HEK293 (cell line): ENCODE measurements at regions not wholly inside any gene's neighbourhood (a gene's known extent, or its start where the extent isn't known, plus 50 kb on each side); places are given as distances from the start of the nearest gene placed in this dataset.

Experiments used
- CTCF ChIA-PET: fragments of 350-600 bp; formaldehyde crosslinking; extraction: SDS; loops from one replicate; lab custom pipeline; 2021; ENCODE audit warnings: antibody characterized with exemption; lab: Yijun Ruan, JAX
- POLR2A ChIA-PET: fragments of 300-600 bp; formaldehyde crosslinking; extraction: SDS; loops from one replicate; lab custom pipeline; 2020; ENCODE audit warnings: antibody characterized with exemption, inconsistent platforms; lab: Yijun Ruan, JAX
- H3K27ac ChIP-seq: fragments of 200-500 bp; sonication (Bioruptor generic); 2 replicates; pipeline ENCODE4 v1.5.1; 2014; ENCODE audit warnings: low read depth, low read length, control low read depth, inconsistent platforms; ENCODE audit errors: extremely low read depth
- H3K36me3 ChIP-seq, 2 experiments: fragments of 200-500 bp in 1 of 2; sonication (Bioruptor generic) in 1 of 2; 1 replicate in 1 of 2; 2 replicates in 1 of 2; pipeline ENCODE4 v1.5.1; 2014 to 2017; ENCODE audit warnings: inconsistent platforms in 2 of 2, low read length in 2 of 2; ENCODE audit not compliant: control insufficient read depth in 2 of 2, insufficient read depth in 1 of 2
- H3K4me1 ChIP-seq: fragments of 200-500 bp; sonication (Bioruptor generic); 2 replicates; pipeline ENCODE4 v1.5.1; 2014; ENCODE audit warnings: mild to moderate bottlenecking, low read length, inconsistent platforms; ENCODE audit not compliant: control insufficient read depth, insufficient read depth
- H3K4me3 ChIP-seq: 2 replicates; pipeline ENCODE4 v1.5.1; 2011; ENCODE audit warnings: low read depth, mild to moderate bottlenecking, control low read depth, low read length, moderate library complexity
- H3K9me3 ChIP-seq: fragments of 200-500 bp; sonication (Bioruptor generic); 2 replicates; pipeline ENCODE4 v1.5.1; 2014; ENCODE audit warnings: low read depth, low read length, inconsistent platforms; ENCODE audit not compliant: control insufficient read depth, insufficient read depth
- FEZF1 ChIP-seq: fragments of 450-650 bp; formaldehyde crosslinking; IDR thresholded peaks from 2 replicates; pipeline ENCODE4 v1.5.1; 2016; ENCODE audit warnings: missing biosample characterization, missing genetic modification characterization
- GLIS1 ChIP-seq: fragments of 450-650 bp; formaldehyde crosslinking; IDR thresholded peaks from 2 replicates; pipeline ENCODE4 v1.5.1; 2016; ENCODE audit warnings: missing biosample characterization, missing genetic modification characterization
- HOXD13 ChIP-seq: sonication (generic); formaldehyde crosslinking; IDR thresholded peaks from 2 replicates; pipeline ENCODE4 v1.8.0; 2022; ENCODE audit warnings: missing genetic modification reagents, borderline replicate concordance
- IKZF3 ChIP-seq: fragments of 450-650 bp; IDR thresholded peaks from 2 replicates; pipeline ENCODE4 v1.5.0; 2018; ENCODE audit warnings: missing biosample characterization, mild to moderate bottlenecking, missing genetic modification characterization, moderate library complexity
- OSR2 ChIP-seq: fragments of 450-650 bp; formaldehyde crosslinking; IDR thresholded peaks from 2 replicates; pipeline ENCODE4 v1.5.1; 2016; ENCODE audit warnings: missing biosample characterization, missing genetic modification characterization
- REST ChIP-seq: fragments of 450-650 bp; formaldehyde crosslinking; IDR thresholded peaks from 2 replicates; pipeline ENCODE4 v1.5.1; 2016; ENCODE audit warnings: missing biosample characterization, missing genetic modification characterization
- SCRT2 ChIP-seq: fragments of 450-650 bp; formaldehyde crosslinking; IDR thresholded peaks from 2 replicates; pipeline ENCODE4 v1.5.1; 2016; ENCODE audit warnings: missing biosample characterization, missing genetic modification characterization
- SP3 ChIP-seq: fragments of 450-650 bp; formaldehyde crosslinking; IDR thresholded peaks from 2 replicates; pipeline ENCODE4 v1.5.1; 2016; ENCODE audit warnings: missing biosample characterization, missing genetic modification characterization
- TCF7L2 ChIP-seq: IDR thresholded peaks from 2 replicates; pipeline ENCODE4 v1.6.1; 2011; ENCODE audit warnings: low read depth, mild to moderate bottlenecking, inconsistent platforms, low read length, moderate library complexity, borderline replicate concordance
- ZBTB20 ChIP-seq: fragments of 450-650 bp; formaldehyde crosslinking; IDR thresholded peaks from 2 replicates; pipeline ENCODE4 v1.5.1; 2016; ENCODE audit warnings: missing biosample characterization, missing genetic modification characterization
- ZNF114 ChIP-seq: fragments of 450-650 bp; formaldehyde crosslinking; IDR thresholded peaks from 2 replicates; pipeline ENCODE4 v1.5.0; 2017; ENCODE audit warnings: missing biosample characterization, missing genetic modification characterization
- ZNF146 ChIP-seq: fragments of 450-650 bp; formaldehyde crosslinking; IDR thresholded peaks from 2 replicates; pipeline ENCODE4 v1.5.1; 2016; ENCODE audit warnings: missing biosample characterization, missing genetic modification characterization
- ZNF157 ChIP-seq: fragments of 450-650 bp; formaldehyde crosslinking; IDR thresholded peaks from 2 replicates; pipeline ENCODE4 v1.5.1; 2016; ENCODE audit warnings: missing biosample characterization, missing genetic modification characterization
- ZNF221 ChIP-seq: fragments of 450-650 bp; formaldehyde crosslinking; IDR thresholded peaks from 2 replicates; pipeline ENCODE4 v1.5.1; 2017; ENCODE audit warnings: missing biosample characterization, missing genetic modification characterization, borderline replicate concordance
- ZNF26 ChIP-seq: fragments of 450-650 bp; formaldehyde crosslinking; IDR thresholded peaks from 2 replicates; pipeline ENCODE4 v1.5.1; 2016; ENCODE audit warnings: missing biosample characterization, missing genetic modification characterization
- ZNF280D ChIP-seq: fragments of 450-650 bp; formaldehyde crosslinking; IDR thresholded peaks from 2 replicates; pipeline ENCODE4 v1.5.1; 2016; ENCODE audit warnings: missing biosample characterization, missing genetic modification characterization
- ZNF426 ChIP-seq: fragments of 450-650 bp; formaldehyde crosslinking; IDR thresholded peaks from 2 replicates; pipeline ENCODE4 v1.5.1; 2017; ENCODE audit warnings: missing biosample characterization, missing genetic modification characterization, mild to moderate bottlenecking, inconsistent platforms, moderate library complexity
- ZNF544 ChIP-seq: fragments of 450-650 bp; formaldehyde crosslinking; IDR thresholded peaks from 2 replicates; pipeline ENCODE4 v1.5.0; 2017; ENCODE audit warnings: missing biosample characterization, missing genetic modification characterization
- ZNF624 ChIP-seq: fragments of 450-650 bp; formaldehyde crosslinking; IDR thresholded peaks from 2 replicates; pipeline ENCODE4 v1.5.1; 2017; ENCODE audit warnings: missing biosample characterization, missing genetic modification characterization
- ZSCAN30 ChIP-seq: fragments of 450-650 bp; IDR thresholded peaks from 2 replicates; pipeline ENCODE4 v1.5.1; 2018; ENCODE audit warnings: missing biosample characterization, mild to moderate bottlenecking, missing genetic modification characterization, moderate library complexity
- TF ChIP-seq, protein P1 (sequence below): fragments of 450-650 bp; formaldehyde crosslinking; IDR thresholded peaks from 2 replicates; pipeline ENCODE4 v1.5.1; 2017; ENCODE audit warnings: missing biosample characterization, missing genetic modification characterization
- TF ChIP-seq, protein P2 (sequence below): fragments of 450-650 bp; formaldehyde crosslinking; IDR thresholded peaks from 2 replicates; pipeline ENCODE4 v1.5.1; 2016; ENCODE audit warnings: missing biosample characterization, missing genetic modification characterization

- TF ChIP-seq REST (tag by site-specific recombination) (peak; percentile 95), SCRT2 (tag by site-specific recombination) (peak; percentile 37; the same call in 1 of the 2 replicates), ZSCAN30 (tag by site-specific recombination) (no peak), HOXD13 (CRISPR knock-in tag) (no peak), TCF7L2 (no peak), ZNF426 (tag by site-specific recombination) (no peak)
Observed at GRCh38 chr12:108004319-108004718, 124.8 kb upstream of the WSCD2 start (continued).

- no peak for TF ChIP-seq ZNF280D
- no peak for TF ChIP-seq GLIS1 (tag by site-specific recombination)
- TF ChIP-seq FEZF1 (tag by site-specific recombination), result no peak
- TF ChIP-seq OSR2, result no peak
- TF ChIP-seq SP3, result no peak
- no peak for TF ChIP-seq ZNF146 (tag by site-specific recombination)
- no peak for TF ChIP-seq ZNF544
- no peak for TF ChIP-seq ZNF114 (tag by site-specific recombination)
- TF ChIP-seq ZNF624, result no peak
- no peak for TF ChIP-seq ZNF221 (tag by site-specific recombination)
- TF ChIP-seq ZBTB20 (tag by site-specific recombination), result no peak
- TF ChIP-seq, protein P1, sequence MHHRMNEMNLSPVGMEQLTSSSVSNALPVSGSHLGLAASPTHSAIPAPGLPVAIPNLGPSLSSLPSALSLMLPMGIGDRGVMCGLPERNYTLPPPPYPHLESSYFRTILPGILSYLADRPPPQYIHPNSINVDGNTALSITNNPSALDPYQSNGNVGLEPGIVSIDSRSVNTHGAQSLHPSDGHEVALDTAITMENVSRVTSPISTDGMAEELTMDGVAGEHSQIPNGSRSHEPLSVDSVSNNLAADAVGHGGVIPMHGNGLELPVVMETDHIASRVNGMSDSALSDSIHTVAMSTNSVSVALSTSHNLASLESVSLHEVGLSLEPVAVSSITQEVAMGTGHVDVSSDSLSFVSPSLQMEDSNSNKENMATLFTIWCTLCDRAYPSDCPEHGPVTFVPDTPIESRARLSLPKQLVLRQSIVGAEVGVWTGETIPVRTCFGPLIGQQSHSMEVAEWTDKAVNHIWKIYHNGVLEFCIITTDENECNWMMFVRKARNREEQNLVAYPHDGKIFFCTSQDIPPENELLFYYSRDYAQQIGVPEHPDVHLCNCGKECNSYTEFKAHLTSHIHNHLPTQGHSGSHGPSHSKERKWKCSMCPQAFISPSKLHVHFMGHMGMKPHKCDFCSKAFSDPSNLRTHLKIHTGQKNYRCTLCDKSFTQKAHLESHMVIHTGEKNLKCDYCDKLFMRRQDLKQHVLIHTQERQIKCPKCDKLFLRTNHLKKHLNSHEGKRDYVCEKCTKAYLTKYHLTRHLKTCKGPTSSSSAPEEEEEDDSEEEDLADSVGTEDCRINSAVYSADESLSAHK (tag by site-specific recombination), result no peak
- no peak for TF ChIP-seq ZNF26 (tag by site-specific recombination)
- TF ChIP-seq ZNF157 (tag by site-specific recombination), result no peak
- no peak for TF ChIP-seq IKZF3
- TF ChIP-seq, protein P2, sequence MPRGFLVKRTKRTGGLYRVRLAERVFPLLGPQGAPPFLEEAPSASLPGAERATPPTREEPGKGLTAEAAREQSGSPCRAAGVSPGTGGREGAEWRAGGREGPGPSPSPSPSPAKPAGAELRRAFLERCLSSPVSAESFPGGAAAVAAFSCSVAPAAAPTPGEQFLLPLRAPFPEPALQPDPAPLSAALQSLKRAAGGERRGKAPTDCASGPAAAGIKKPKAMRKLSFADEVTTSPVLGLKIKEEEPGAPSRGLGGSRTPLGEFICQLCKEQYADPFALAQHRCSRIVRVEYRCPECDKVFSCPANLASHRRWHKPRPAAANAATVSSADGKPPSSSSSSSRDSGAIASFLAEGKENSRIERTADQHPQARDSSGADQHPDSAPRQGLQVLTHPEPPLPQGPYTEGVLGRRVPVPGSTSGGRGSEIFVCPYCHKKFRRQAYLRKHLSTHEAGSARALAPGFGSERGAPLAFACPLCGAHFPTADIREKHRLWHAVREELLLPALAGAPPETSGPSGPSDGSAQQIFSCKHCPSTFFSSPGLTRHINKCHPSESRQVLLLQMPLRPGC, result no peak
- Histone ChIP-seq H3K9me3 (no peaks in the 10 kb centered on the region), H3K4me1 (no peaks in the 10 kb centered on the region), H3K27ac (no peak overlapping the region), H3K4me3 (no peak overlapping the region), H3K36me3 (no peaks in the 10 kb centered on the region)
- POLR2A ChIA-PET, result no interaction called here
- CTCF ChIA-PET, result no interaction called here
Observed at GRCh38 chr12:108008163-108008905, 120.8 kb upstream of the WSCD2 start.
